GM19240 (cell line): ENCODE measurements at regions not wholly inside any gene's neighbourhood (a gene's known extent, or its start where the extent isn't known, plus 50 kb on each side); places are given as distances from the start of the nearest gene placed in this dataset.
"Not testable (repeated sequence)": the region's sequence is repeated elsewhere in the genome, so short reads cannot be mapped to it uniquely, and the experiment has no call there.

Experiments used
- DNase-seq: peaks from one replicate; pipeline ENCODE4 v3.0.0; 2011; ENCODE audit warnings: low spot score; ENCODE audit not compliant: insufficient read length

DNA sequence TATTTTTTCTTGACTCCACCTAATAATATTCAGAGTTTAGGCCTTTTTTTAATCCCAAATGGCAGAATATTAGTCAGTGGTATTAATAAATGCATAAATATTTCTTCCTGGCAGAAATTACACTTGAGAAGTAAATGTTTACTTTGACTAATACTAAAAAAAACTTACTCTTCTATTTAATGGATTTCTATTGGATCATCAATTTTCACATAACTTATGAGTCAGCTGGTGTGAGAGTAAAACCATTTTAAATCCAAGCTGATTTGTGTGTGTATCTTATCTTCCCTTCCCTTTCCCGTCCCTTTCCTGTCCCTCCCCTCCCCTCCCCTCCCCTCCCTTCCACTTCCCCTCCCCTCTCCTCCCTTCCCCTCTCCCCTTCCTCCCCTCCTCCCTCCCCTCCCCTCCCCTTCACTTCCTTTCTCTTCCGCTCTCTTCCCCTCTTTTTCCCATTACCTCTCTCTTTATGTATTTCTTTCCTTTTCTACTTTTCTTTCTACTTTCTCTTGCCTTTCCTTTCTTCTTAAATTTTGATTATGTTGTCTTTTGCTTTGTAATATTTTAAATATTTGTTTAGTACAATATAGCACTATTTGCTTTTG lies 630.1 kb upstream of the EPHA5 start:
- no peak for DNase-seq

DNA sequence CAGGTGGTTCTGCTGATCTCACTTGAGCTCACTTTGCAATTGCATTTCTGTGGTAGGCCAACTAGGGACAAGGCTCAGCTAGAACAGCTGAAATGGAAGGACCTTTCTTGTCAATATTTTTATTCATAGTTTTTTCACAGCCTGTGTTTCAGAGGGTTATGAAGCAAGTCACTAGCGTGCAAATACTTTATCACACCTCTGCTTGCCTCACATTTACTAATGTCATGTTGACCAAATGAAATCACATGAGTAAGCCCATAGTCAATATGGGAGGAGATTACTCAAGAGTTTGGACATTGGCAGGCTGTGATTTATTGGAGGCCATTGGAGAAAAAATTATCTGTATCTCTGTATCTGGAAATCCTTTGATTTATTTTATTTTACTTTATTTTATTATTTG lies 628.3 kb upstream of the EPHA5 start:
- no peak for DNase-seq

DNA sequence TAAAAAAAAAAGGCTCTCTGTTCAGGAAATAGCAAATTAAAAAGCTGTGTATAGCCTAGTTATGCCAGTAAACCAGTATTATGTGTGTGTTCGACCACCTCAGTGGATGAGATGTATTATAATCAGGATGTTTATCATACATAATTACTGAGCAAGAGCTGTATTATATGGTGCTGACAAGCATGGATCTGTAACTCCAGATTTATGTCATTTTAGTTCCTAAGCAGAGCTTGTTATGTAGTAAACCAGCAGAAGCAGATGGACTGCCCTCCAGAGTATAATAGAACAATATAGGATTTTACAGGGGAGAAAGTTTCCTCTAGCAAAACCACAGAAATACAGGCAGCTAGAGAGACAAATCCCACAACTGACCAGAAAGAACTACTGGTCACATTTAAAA lies 627.4 kb upstream of the EPHA5 start:
- DNase-seq: no peak

DNA sequence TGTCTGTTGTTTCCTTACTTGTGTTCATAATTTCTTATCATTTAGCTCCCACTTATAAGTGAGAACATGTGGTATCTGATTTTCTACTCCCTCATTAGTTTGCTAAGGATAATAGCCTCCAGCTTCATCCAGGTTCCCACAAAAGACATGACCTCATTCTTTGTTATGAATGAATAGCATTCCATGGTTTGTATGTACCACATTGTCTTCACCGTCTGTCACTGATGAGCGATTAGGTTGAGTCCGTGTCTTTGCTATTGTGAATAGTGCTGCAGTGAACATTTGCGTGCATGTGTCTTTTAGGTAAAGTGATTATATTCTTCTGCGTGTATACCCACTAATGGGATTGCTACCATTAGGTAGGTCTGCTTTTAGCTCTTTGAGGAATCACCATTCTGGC lies 624.3 kb upstream of the EPHA5 start:
- DNase-seq: no peak

DNA sequence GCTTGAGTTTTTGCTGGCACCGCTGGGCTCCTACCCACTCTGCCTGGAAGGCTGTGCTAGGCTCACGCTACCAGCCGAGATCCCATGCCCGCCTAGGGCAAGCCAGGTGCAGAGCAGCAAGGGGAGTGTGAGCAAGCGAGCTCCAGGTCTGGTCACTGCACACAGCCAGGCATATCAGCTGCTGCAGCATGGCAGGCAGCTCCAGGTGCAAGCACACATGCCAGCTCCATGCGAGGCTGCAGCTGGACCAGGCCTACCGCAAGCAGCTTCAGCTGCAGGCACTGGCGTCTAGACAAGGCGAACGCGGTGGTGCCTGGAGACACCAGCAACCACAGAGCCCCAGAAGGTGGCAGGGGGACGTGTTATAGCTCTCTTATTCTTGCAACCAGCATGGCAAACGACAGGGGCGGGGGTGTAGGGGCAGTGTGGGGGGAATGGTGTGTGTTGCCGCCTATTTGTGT lies 614.7 kb upstream of the EPHA5 start:
- no peak for DNase-seq

DNA sequence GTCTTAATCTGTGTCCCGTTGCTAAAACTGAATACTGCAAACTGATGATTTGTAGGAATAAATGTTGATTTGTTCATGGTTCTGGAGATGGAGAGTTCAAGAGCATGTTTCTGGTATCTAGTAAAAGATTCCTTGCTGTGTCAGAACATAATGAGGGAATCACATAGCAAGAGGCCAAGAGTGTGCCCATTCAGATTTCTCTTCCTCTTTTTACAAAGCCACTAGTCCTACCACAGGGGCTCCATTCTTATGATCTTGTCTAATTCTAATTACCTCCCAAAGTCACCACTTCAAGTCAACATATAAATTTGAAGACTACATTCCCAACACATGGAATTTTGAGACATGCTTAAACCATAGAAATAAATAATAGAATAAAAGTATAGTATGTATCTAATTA lies 608.8 kb upstream of the EPHA5 start:
- DNase-seq: no peak

DNA sequence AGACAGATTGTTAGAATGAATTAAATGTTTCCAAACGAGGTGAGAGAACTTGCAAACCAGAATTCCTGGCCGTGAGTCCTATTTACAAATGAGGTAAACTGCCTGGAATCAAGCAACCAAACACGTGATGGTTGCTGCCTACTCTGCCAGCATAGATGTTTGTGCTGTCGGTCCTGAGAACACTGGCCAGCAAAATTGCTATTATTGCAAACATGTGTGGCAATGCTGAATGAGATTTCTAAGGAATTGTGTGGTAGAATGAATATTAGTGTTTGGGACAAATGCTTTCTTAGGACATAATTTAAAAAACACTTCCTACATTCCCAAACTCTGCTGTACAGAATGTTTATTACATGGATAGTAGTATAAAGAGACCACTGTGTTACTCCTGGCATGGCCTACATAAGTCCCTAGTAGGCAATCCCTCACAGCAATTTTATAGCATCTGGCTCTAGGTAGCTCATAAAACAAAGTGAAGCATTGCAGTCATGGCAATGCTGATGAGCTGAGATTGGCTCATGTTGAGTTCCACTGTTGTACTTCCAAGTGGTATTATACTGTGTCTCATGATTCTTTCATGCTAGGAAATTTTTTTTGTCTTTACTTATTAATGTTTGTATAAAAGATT lies 605.2 kb upstream of the EPHA5 start:
- DNase-seq: no peak

DNA sequence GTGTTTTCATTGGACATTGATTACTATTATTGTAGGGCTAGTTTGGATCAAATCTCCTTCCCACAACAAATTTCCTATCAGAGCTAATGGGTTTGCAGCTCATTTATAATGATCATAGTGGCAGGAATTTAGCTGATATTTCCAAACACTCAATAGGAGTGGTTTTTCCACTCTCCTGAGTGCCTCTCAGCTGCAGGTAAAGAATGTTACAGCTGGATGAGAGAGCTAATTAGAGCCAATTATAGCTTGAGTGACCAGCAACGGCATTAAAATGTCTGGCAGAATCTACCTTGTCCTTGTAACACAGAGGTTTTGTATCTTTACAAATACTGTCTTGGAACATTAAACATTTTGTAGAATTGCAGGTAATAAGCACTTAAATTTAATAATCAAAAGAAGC lies 602.8 kb upstream of the EPHA5 start:
- DNase-seq: no peak

DNA sequence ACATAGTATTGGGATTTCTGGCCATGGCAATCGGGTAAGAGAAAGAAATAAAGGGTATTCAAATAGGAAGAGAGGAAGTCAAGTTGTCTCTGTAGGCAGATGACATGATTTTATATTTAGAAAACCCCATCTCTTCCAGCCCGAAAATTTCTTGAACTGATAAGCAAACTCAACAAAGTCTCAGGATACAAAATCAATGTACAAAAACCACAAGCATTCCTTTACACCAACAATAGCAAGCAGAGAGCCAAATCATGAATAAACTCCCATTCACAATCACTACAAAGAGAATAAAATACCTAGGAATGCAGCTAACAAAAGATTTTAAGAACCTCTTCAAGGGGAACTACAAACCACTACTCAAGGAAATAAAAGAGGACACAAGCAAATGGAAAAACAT lies 600.1 kb upstream of the EPHA5 start:
- not testable (repeated sequence) for DNase-seq

DNA sequence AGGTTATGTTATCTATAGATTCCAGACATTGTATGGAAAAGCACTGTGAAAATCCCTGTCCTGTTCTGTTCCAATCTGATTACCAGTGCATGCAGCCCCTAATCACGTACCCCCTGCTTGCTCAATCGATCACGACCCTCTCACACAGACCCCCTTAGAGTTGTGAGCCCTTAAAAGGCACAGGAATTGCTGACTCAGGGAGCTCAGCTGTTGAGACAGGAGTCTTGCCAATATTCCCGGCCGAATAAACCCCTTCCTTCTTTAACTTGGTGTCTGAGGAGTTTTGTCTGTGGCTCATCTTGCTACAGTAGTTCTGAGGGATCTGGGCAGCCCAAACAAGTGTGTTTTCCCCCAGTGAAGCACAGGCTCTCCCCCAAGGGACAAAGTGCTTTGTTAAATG lies 596.3 kb upstream of the EPHA5 start:
- DNase-seq: not testable (repeated sequence)

DNA sequence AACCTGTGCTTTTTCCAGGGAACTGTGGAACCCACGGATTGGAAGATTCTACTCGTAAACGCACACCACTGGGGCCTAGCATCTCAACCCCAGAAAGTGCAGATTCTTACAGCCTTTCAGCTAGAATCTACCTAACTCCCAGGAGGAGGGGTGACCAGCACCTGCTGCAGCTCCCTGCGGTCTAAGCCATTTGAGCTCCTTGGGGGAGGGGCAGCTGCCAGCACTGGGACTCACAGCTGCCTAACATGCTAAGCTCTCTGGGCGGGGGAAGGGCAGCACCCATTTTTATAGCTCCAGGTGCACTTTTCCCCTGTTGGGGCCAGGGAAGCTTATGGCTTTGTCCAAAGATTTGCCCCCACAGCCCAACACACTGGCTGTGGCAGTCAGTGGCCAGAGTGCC lies 595.7 kb upstream of the EPHA5 start:
- DNase-seq: no peak

DNA sequence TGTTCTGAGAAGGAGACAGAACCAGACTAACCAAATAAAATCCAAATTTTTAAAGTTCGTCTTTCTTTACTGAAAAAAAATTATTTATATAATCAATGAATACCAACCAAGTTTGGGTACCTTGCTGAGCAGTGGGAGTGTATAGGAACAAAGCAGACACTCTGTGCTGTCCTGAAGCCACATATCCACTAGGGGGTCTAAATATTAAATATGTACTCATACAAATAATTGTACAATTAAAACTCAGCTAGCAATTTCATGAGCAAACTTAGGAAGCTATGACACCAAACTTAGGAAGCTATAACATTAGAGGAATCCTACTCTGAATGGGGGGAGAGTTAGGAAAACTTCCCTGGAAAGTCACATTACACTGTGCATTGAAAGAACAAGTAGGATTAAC lies 582.0 kb upstream of the EPHA5 start:
- no peak for DNase-seq

DNA sequence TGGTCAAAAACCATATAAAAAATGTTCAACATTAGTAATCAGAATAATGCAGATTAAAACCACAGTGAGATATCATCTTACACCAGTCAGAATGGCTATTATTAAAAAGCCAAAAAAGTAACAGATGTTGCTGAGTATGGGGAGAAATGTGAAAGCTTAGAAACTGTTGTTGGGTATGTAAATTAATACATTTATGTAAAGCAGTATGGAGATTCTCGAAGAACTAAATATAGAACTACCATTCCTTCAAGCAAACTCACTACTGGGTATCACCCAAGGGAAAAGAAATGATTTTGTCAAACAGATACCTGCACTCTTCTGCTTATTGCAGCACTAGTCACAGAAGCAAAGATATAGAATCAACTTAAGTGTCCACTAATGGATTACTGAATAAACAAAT lies 576.4 kb upstream of the EPHA5 start:
- DNase-seq: no peak

DNA sequence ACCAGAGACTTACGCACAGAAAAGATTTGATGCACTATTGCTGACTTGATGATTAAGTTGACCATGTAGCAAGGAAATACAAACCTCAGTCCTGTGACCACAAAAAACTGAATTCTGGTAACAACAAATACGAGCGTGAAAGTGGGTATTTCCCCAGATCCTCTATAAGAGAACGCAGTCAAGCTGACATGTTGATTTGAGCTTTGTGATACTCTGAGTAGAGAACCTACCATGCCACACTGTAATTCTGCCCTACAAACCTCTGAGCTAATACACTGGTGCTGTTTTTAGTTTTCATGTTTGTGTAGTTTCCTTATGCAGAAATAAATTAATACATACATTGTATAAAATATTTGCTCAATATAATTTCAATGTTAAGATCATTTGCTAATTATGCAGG lies 565.6 kb upstream of the EPHA5 start:
- DNase-seq: no peak

DNA sequence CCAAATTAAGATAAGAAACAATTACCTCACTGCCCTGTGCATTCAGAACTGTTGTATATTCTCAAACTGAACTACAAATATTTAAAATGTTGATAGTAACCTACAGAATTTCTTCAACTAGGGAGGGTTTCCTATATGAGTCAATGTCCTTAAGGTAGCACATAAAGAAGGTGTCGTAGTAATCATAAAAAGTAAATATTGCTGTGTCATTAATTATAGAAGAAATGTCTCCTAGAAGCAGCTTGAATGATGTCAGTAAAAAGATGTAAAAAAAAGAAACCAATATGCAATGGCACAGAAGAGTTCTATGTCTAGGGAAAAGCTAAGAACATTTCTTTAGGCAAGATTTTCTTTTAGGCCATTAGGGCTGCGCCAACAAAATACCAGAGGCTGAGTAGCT lies 559.6 kb upstream of the EPHA5 start:
- no peak for DNase-seq

DNA sequence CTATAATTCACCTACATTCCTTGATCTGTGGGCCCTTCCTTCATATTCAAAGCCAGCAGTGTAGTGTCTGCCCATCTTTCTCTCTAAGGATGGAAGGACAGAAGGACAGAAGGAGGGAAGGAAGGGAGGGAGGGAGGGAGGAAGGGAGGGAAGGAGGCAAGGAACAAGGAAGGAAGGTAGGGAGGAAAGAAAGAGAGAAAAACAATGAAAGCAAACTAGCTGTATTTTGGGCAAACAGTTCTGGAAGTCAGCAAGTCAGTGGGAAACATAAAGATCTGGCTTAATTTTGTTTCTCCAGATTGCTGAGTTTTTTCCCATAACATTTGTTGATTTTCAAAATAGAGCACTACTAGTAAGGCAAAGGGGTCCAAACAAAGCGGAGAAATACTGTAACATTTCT lies 555.2 kb upstream of the EPHA5 start:
- no peak for DNase-seq

DNA sequence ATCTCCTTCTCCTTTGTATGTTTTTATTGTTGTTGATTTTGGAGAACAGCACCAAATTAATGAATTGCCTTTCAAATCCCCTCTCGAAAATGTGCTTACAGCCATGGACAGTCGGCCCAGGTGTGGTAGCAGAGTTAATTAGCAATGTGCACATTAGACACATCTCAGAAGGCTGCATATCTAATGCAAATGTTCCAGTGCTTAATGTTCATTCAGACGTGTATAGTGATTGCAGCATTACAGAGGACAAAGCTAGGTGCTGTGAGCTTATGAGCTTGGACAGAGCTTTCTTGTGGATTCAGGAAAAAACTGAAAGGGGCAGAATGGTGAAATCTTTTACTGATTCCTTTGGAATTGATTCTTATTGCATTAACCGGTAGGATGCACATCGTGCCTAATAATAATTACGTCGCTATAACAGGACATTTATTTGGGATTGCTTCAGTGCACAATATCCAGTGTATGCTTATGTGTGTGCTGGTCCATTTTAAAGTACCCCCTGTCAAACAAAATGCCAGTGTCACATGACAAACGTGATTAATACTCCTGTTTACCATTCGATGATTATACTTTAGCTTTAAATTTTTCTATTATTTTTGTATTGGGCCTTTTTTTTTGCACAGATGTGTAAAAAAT lies 552.9 kb upstream of the EPHA5 start:
- no peak for DNase-seq

DNA sequence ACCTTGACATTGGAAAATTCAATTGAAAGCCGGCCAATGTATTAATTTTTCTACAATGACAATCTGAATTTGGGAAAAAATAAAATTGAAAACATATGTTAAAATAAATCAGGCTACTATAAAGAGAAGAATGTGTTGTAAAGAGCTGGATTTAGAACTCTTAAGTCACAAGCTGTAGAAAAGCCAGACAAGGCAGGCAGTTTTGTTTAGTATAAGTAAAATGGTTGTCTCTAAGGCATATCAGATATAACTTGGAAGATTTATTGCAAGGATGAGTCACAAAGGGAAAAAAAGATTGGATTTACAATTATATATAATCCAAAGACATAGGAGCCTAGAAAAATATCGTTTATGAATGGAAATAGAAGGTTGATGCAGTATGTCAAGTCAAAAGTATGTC lies 549.1 kb upstream of the EPHA5 start:
- DNase-seq: no peak

DNA sequence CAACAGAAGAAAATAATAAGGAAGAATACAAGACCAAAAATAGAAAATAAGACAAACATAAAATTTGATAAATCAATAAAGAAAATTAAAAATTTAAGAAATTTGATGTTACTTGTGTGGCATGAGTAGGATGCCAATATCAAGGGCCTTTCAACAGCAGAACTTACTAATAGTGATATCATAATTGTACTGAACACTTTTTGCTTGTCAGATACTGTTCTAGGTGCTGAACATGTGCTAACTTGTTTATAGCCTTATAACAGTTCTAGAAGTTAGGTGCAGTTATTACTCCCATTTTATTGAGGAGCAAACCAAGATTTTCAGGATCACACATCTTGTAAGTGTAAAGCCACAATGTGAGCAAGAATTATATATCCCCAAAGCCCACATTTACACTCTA lies 546.0 kb upstream of the EPHA5 start:
- DNase-seq: no peak

DNA sequence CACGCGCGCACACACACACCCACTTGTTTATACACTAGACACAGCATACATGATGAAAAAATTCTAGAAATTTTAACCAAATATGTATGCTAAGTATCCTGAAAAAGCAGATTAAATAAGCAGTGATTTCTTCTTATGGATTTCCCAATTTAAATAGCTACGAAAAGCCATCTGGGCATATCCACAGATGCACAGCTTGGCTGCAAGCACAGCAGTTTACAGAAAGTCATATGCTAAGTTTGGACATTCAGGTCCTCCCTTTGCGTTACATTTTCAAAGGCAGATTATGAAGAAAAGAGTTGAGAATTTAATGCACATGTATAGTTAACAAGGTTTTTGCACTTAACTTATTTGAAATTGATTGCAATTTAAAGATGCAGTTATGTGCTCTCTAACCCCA lies 542.2 kb upstream of the EPHA5 start:
- DNase-seq: no peak

DNA sequence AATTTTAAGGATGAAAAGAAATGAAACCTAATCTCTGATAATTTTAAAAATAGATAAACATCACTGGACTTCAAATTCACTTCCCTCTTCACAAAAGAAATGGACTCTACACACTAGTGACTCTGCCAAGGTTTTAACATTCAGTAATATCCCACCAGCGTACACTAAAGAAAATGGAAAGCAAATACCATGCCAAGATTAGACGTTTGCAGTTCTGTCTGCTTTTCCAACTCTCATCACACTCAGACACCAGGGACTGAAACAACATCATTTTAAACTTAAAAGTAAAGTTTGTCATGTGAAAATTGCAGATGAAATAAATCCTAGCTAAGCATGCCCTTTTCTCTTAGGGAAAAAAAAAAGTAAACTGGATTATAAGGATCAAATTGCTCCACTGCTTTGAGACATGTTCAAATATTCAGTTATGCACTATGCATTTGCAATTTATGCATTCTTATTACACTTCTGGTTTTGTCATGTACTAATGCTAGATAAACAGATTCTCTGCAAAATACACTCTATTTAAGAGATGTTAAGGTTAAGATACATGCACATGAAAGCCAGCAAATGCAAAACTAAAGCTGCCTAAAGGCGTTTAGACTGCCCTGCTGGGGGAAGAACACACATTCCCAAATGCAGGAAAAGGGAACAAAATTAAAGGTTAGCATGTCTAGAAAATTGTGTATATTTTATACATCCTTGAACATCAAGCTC lies 534.4 kb upstream of the EPHA5 start:
- no peak for DNase-seq

DNA sequence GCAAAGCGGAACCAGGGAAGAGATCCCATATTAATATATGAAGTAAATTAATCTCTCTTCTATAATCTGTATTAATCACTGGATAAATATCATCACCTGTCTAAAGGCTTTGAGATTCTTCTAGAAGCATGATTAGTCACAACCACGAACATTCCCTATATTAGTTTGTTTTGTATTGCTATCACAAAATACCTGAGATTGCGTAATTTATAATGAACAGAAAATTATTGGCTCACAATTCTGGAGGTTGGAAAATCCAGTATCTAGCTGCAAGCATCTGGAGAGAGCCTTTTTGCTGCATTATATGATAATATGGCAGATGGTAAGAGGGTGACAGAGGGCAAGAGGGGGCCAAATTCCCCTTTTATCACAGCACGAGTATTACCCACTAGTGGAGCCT lies 532.6 kb upstream of the EPHA5 start:
- no peak for DNase-seq

DNA sequence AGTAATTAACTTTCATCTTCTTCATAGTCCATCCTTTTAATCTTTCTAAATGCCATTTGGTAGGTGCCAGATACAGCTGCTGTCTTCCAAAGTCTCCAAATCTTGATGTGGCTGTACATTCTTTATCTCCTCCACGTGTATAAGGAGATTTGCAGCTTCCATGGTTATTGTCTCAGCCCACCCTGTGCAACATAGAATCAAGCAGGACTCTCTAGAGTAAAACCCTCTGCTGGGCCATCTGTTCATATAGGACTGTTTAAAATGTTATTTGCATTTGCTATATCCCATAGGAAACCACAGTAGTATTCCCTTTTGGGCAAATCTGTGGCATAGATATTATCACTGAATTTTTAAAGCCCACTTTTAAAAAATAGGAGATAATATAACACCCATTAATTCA lies 527.2 kb upstream of the EPHA5 start:
- no peak for DNase-seq
